GM20000 (cell line): ENCODE measurements at regions not wholly inside any gene's neighbourhood (a gene's known extent, or its start where the extent isn't known, plus 50 kb on each side); places are given as distances from the start of the nearest gene placed in this dataset.

ENCODE experiments used
- DNase-seq: peaks from one replicate; pipeline ENCODE4 v3.0.0; 2012; ENCODE audit warnings: low spot score
- CTCF ChIP-seq: IDR thresholded peaks from 2 replicates; pipeline ENCODE4 v1.5.1; 2012; ENCODE audit warnings: mild to moderate bottlenecking, control low read depth; ENCODE audit errors: extremely low read depth, missing control alignments

- TF ChIP-seq CTCF, result no peak
- no peak for DNase-seq
Observed at GRCh38 chr2:215707608-215708007, 271.7 kb upstream of the FN1 start.

GRCh38 chr2:215705771-215706361, 270.0 kb upstream of the FN1 start:
- no peak for TF ChIP-seq CTCF
- no peak for DNase-seq

- DNase-seq, result no peak
- no peak for TF ChIP-seq CTCF
Observed at GRCh38 chr2:215705281-215705680, 269.4 kb upstream of the FN1 start.

- TF ChIP-seq CTCF, result no peak
- DNase-seq, result no peak
Observed at GRCh38 chr2:215702116-215702902, 266.4 kb upstream of the FN1 start.

- TF ChIP-seq CTCF, result no peak
- no peak for DNase-seq
Observed at GRCh38 chr2:215699700-215700538, 264.1 kb upstream of the FN1 start.

GRCh38 chr2:215699018-215699417, 263.1 kb upstream of the FN1 start:
- no peak for TF ChIP-seq CTCF

GRCh38 chr2:215698566-215698965, 262.7 kb upstream of the FN1 start:
- TF ChIP-seq CTCF, result no peak
- DNase-seq, result no peak

More at GRCh38 chr2:215699018-215699417, 263.1 kb upstream of the FN1 start:
- no peak for DNase-seq
